SK-N-SH (cell line): ENCODE measurements at regions not wholly inside any gene's neighbourhood (a gene's known extent, or its start where the extent isn't known, plus 50 kb on each side); places are given as distances from the start of the nearest gene placed in this dataset.

Source experiments
- CTCF ChIA-PET: fragments of 300-600, 350-600 bp; formaldehyde crosslinking; extraction: SDS; loops from one replicate; lab custom pipeline; 2021; lab: Yijun Ruan, JAX
- POLR2A ChIA-PET: fragments of 350-600 bp; sonication (Branson Sonifier 250); formaldehyde crosslinking; extraction: SDS; loops from one replicate; lab custom pipeline; 2020; ENCODE audit warnings: antibody characterized with exemption, inconsistent platforms; lab: Yijun Ruan, JAX
- DNase-seq: peaks from one replicate; pipeline ENCODE4 v3.0.0; 2012
- H2AFZ ChIP-seq: fragments of 200-600 bp; sonication (generic); 2 replicates; pipeline ENCODE4 v1.8.1; 2016; ENCODE audit warnings: antibody characterized with exemption, mild to moderate bottlenecking, low read depth
- H3F3A ChIP-seq: fragments of 200-600 bp; sonication (generic); replicated peaks from 2 replicates; pipeline ENCODE3; 2016; ENCODE audit warnings: antibody characterized with exemption, mild to moderate bottlenecking; ENCODE audit not compliant: insufficient read depth
- H3K27ac ChIP-seq, 2 experiments: fragments of 200-500 bp in 1 of 2; fragments of 200-600 bp in 1 of 2; sonication (Bioruptor generic) in 1 of 2; sonication (generic), shearing (Covaris generic) in 1 of 2; 2 replicates each; pipeline versions ENCODE4 v1.5.1 to v1.6.1; 2014 to 2016; ENCODE audit warnings: low read depth in 2 of 2, inconsistent platforms in 1 of 2, low read length in 1 of 2, mild to moderate bottlenecking in 1 of 2, mixed read lengths in 1 of 2
- H3K27me3 ChIP-seq: fragments of 200-600 bp; sonication (generic), shearing (Covaris generic); 2 replicates; pipeline ENCODE4 v1.6.1; 2016; ENCODE audit warnings: mixed run types; ENCODE audit not compliant: insufficient read depth
- H3K36me3 ChIP-seq, 2 experiments: fragments of 200-500 bp in 1 of 2; fragments of 200-600 bp in 1 of 2; sonication (Bioruptor generic) in 1 of 2; sonication (generic) in 1 of 2; replicated peaks in 1 of 2; 2 replicates each; pipeline versions ENCODE3 to v1.5.1; 2014 to 2016; ENCODE audit warnings: low read length in 1 of 2, mild to moderate bottlenecking in 1 of 2; ENCODE audit not compliant: insufficient read depth in 2 of 2, control insufficient read depth in 1 of 2
- H3K4me1 ChIP-seq, 2 experiments: fragments of 200-500 bp in 1 of 2; fragments of 200-600 bp in 1 of 2; sonication (Bioruptor generic) in 1 of 2; sonication (generic), shearing (Covaris generic) in 1 of 2; 2 replicates each; pipeline versions ENCODE4 v1.5.1 to v1.6.1; 2014 to 2016; ENCODE audit warnings: low read depth in 1 of 2, low read length in 1 of 2, mixed run types in 1 of 2; ENCODE audit not compliant: insufficient read depth in 2 of 2, control insufficient read depth in 1 of 2
- H3K4me2 ChIP-seq: fragments of 200-600 bp; sonication (generic), shearing (Covaris generic); 2 replicates; pipeline ENCODE4 v1.6.1; 2017; ENCODE audit warnings: mixed run types
- H3K4me3 ChIP-seq, 2 experiments: fragments of 200-500 bp in 1 of 2; fragments of 200-600 bp in 1 of 2; sonication (Bioruptor generic) in 1 of 2; sonication (generic), shearing (Covaris generic) in 1 of 2; 2 replicates each; pipeline versions ENCODE4 v1.5.1 to v1.8.1; 2014 to 2016; ENCODE audit warnings: low read depth in 2 of 2, inconsistent platforms in 1 of 2, low read length in 1 of 2, mild to moderate bottlenecking in 1 of 2, mixed read lengths in 1 of 2, moderate library complexity in 1 of 2
- H3K79me2 ChIP-seq: fragments of 200-600 bp; sonication (generic); 2 replicates; pipeline ENCODE4 v1.8.1; 2017; ENCODE audit warnings: mild to moderate bottlenecking; ENCODE audit not compliant: insufficient read depth
- H3K9ac ChIP-seq: fragments of 200-600 bp; sonication (generic); 2 replicates; pipeline ENCODE4 v1.6.1; 2017; ENCODE audit warnings: mixed run types
- H3K9me2 ChIP-seq: fragments of 200-600 bp; sonication (generic); 2 replicates; pipeline ENCODE4 v1.6.1; 2017; ENCODE audit warnings: mixed run types
- H3K9me3 ChIP-seq: fragments of 200-600 bp; sonication (generic); 2 replicates; pipeline ENCODE4 v1.6.1; 2017; ENCODE audit warnings: mixed run types, mild to moderate bottlenecking, moderate library complexity
- H4K20me1 ChIP-seq: fragments of 200-600 bp; sonication (generic); 2 replicates; pipeline ENCODE4 v1.6.1; 2017; ENCODE audit warnings: mild to moderate bottlenecking, mixed run types; ENCODE audit not compliant: insufficient read depth
- CHD2 ChIP-seq: fragments of 150-350 bp; IDR thresholded peaks from 2 replicates; pipeline ENCODE4 v1.6.1; 2018; ENCODE audit warnings: low read length; ENCODE audit not compliant: partially characterized antibody
- EP300 ChIP-seq, 2 experiments: IDR thresholded peaks; 2 replicates each; pipeline versions ENCODE4 v1.4.0 to v1.6.1; 2012; ENCODE audit warnings: borderline replicate concordance in 1 of 2, low read depth in 1 of 2, low read length in 1 of 2
- EZH2phosphoT487 ChIP-seq: fragments of 200-600 bp; sonication (generic); IDR thresholded peaks from 2 replicates; pipeline ENCODE4 v1.6.1; 2017; ENCODE audit warnings: low read depth, mixed run types, mild to moderate bottlenecking, antibody characterized with exemption, moderate library complexity, borderline replicate concordance
- FOXJ3 ChIP-seq: sonication (generic); formaldehyde crosslinking; IDR thresholded peaks from 2 replicates; pipeline ENCODE4 v1.5.1; 2020; ENCODE audit warnings: mild to moderate bottlenecking, missing genetic modification reagents
- FOXM1 ChIP-seq: IDR thresholded peaks from 2 replicates; pipeline ENCODE4 v1.4.0; 2012; ENCODE audit warnings: low read depth, mild to moderate bottlenecking
- GABPA ChIP-seq: IDR thresholded peaks from 2 replicates; pipeline ENCODE4 v1.4.0; 2012; ENCODE audit warnings: low read depth, mild to moderate bottlenecking
- GATA2 ChIP-seq: sonication (generic); formaldehyde crosslinking; IDR thresholded peaks from 2 replicates; pipeline ENCODE4 v1.5.0; 2020; ENCODE audit warnings: mild to moderate bottlenecking, missing genetic modification reagents
- MEF2A ChIP-seq: IDR thresholded peaks from 2 replicates; pipeline ENCODE4 v1.4.0; 2012; ENCODE audit warnings: low read depth, borderline replicate concordance
- MXI1 ChIP-seq: IDR thresholded peaks from 2 replicates; pipeline ENCODE4 v1.6.1; 2012; ENCODE audit warnings: mild to moderate bottlenecking, low read depth, low read length, improper control_type of control experiment
- NRF1 ChIP-seq: IDR thresholded peaks from 2 replicates; pipeline ENCODE4 v1.6.1; 2012; ENCODE audit warnings: low read depth, mild to moderate bottlenecking, low read length
- POLR2AphosphoS5 ChIP-seq: IDR thresholded peaks from 2 replicates; pipeline ENCODE4 v1.6.1; 2012; ENCODE audit warnings: low read depth, low read length
- RAD21 ChIP-seq: IDR thresholded peaks from 2 replicates; pipeline ENCODE4 v1.6.1; 2012; ENCODE audit warnings: mild to moderate bottlenecking, low read length
- RXRA ChIP-seq: IDR thresholded peaks from 2 replicates; pipeline ENCODE4 v1.4.0; 2012; ENCODE audit warnings: low read depth, mild to moderate bottlenecking, borderline replicate concordance
- SIN3A ChIP-seq: IDR thresholded peaks from 2 replicates; pipeline ENCODE4 v1.6.1; 2012; ENCODE audit warnings: low read depth, mild to moderate bottlenecking, low read length, moderate library complexity, borderline replicate concordance
- SMC3 ChIP-seq: IDR thresholded peaks from 2 replicates; pipeline ENCODE4 v1.6.1; 2012; ENCODE audit warnings: low read depth, low read length, improper control_type of control experiment
- TAF1 ChIP-seq: IDR thresholded peaks from 2 replicates; pipeline ENCODE4 v1.6.1; 2012; ENCODE audit warnings: low read depth, mild to moderate bottlenecking, low read length, moderate library complexity, borderline replicate concordance
- TCF12 ChIP-seq: IDR thresholded peaks from 2 replicates; pipeline ENCODE4 v1.4.0; 2012
- YY1 ChIP-seq: IDR thresholded peaks from 2 replicates; pipeline ENCODE4 v1.4.0; 2012; ENCODE audit warnings: low read depth, mild to moderate bottlenecking
- WGBS: methylation state at CpG from one replicate; pipeline ENCODE4 v1.1.6; 2017; ENCODE audit warnings: low lambda C conversion rate; 5-methylcytosine and 5-hydroxymethylcytosine counted together
- TF ChIP-seq, protein P1 (sequence below): fragments of 150-350 bp; IDR thresholded peaks from 2 replicates; pipeline ENCODE4 v1.6.1; 2017; ENCODE audit warnings: antibody characterized with exemption, low read length, low read depth, borderline replicate concordance
- TF ChIP-seq, protein P2 (sequence below): IDR thresholded peaks from 2 replicates; pipeline ENCODE4; 2012
- TF ChIP-seq, protein P3 (sequence below): fragments of 200-600 bp; sonication (generic); IDR thresholded peaks from 2 replicates; pipeline ENCODE4 v1.6.1; 2017; ENCODE audit warnings: antibody characterized with exemption, mild to moderate bottlenecking, moderate library complexity
- TF ChIP-seq, protein P4 (sequence below): IDR thresholded peaks from 2 replicates; pipeline ENCODE4 v1.4.0; 2012; ENCODE audit warnings: low read depth, borderline replicate concordance
- TF ChIP-seq, protein P5 (sequence below): fragments of 150-350 bp; IDR thresholded peaks from 2 replicates; pipeline ENCODE4 v1.6.1; 2016; ENCODE audit warnings: mild to moderate bottlenecking, low read depth, low read length

DNA sequence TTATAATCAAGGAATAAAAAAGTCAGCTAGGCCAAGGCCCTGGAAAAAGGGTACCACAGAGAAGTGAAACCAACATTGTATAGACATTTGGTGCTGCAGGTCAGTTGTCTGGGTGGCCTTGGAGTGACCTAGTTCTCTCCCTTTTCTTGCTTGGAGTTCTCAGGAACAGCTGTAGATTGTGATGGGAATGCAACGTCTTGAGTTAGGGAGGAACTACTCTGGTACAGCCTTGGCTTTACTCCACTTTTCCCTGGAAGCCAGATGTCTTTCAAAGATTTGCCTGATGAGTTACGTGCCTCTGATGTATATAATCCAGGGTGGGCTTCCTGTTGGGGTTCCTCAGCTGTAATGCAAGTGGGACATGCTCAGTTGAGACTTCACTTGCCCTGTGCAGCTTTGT lies 694.7 kb downstream of the HTR1B start:
- ChIA-PET CTCF (no interaction called here), POLR2A (no interaction called here)
- H4K20me1 ChIP-seq, result no peaks in the 10 kb centered on the region
- no peak overlapping the region for H3K4me2 ChIP-seq
- DNase-seq, result no peak
- WGBS, result 0% methylated on average over 2 of the region's 2 CpGs
- no peaks in the 10 kb centered on the region for H3K36me3 ChIP-seq
- H3F3A ChIP-seq, result no peaks in the 10 kb centered on the region
- H3K27me3 ChIP-seq, result no peaks in the 10 kb centered on the region
- H3K9ac ChIP-seq, result no peak overlapping the region
- no peaks in the 10 kb centered on the region for H3K9me2 ChIP-seq
- no peaks in the 10 kb centered on the region for H3K4me1 ChIP-seq
- no peak for TF ChIP-seq CHD2
- no peak for TF ChIP-seq RAD21
- TF ChIP-seq EP300 (IDR thresholded peaks at IDR 0.05; ENCODE audit: borderline replicate concordance in 1 of 2, low read depth in 1 of 2, low read length in 1 of 2), result no peak
- TF ChIP-seq, protein P1, sequence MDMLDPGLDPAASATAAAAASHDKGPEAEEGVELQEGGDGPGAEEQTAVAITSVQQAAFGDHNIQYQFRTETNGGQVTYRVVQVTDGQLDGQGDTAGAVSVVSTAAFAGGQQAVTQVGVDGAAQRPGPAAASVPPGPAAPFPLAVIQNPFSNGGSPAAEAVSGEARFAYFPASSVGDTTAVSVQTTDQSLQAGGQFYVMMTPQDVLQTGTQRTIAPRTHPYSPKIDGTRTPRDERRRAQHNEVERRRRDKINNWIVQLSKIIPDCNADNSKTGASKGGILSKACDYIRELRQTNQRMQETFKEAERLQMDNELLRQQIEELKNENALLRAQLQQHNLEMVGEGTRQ, result no peak
- no peak for TF ChIP-seq NRF1
- TF ChIP-seq POLR2AphosphoS5, result no peak
- no peak for TF ChIP-seq MXI1
- no peak for TF ChIP-seq YY1
- no peak for TF ChIP-seq FOXM1
- TF ChIP-seq SMC3, result no peak
- TF ChIP-seq TAF1, result no peak
- no peak for TF ChIP-seq MEF2A
- no peak for TF ChIP-seq SIN3A
- TF ChIP-seq GABPA, result no peak
- TF ChIP-seq, all 33 proteins: peak for 0
- no peaks in the 10 kb centered on the region for H3K9me3 ChIP-seq
- no peak overlapping the region for H3K27ac ChIP-seq
- no peak overlapping the region for H2AFZ ChIP-seq
- H3K79me2 ChIP-seq, result no peaks in the 10 kb centered on the region
- H3K4me3 ChIP-seq, result no peak overlapping the region

DNA sequence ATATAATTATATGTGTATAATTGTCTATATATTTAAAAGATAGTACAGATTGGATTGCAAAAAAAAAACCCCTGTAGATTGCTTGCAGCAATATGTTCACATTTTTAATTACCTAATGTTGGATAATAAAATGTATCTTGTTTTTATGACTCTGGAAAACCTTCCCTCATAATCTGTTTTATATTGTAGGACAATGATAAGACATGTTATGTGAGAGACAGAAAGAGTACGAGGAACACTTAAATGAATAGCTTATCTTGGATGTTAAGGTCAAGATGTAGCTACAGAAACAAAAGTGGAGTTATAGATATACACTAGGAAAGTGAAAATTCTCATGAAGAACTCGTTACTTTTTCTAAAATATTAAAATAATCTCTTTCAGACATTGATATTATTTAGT lies 691.6 kb upstream of the IMPG1 start:
- DNase-seq, result no peak
- no peaks in the 10 kb centered on the region for H3K27me3 ChIP-seq
- H3K79me2 ChIP-seq, result no peaks in the 10 kb centered on the region
- H3K9ac ChIP-seq, result no peak overlapping the region
- no peaks in the 10 kb centered on the region for H3K36me3 ChIP-seq
- no peaks in the 10 kb centered on the region for H3F3A ChIP-seq
- H3K9me3 ChIP-seq, result no peaks in the 10 kb centered on the region
- H3K4me3 ChIP-seq, result no peak overlapping the region
- H3K9me2 ChIP-seq, result no peaks in the 10 kb centered on the region
- POLR2A ChIA-PET, result no interaction called here
- 0% methylated on average over 2 of the region's 2 CpGs for WGBS
- no peak overlapping the region for H3K27ac ChIP-seq
- TF ChIP-seq FOXJ3 (CRISPR knock-in tag) (no peak), POLR2AphosphoS5 (no peak), EP300 (IDR thresholded peaks at IDR 0.05; ENCODE audit: borderline replicate concordance in 1 of 2, low read depth in 1 of 2, low read length in 1 of 2) (no peak), RXRA (no peak), SIN3A (no peak), GATA2 (no peak), SMC3 (no peak), TCF12 (no peak), EZH2phosphoT487 (no peak), CHD2 (no peak)
- TF ChIP-seq, protein P2, sequence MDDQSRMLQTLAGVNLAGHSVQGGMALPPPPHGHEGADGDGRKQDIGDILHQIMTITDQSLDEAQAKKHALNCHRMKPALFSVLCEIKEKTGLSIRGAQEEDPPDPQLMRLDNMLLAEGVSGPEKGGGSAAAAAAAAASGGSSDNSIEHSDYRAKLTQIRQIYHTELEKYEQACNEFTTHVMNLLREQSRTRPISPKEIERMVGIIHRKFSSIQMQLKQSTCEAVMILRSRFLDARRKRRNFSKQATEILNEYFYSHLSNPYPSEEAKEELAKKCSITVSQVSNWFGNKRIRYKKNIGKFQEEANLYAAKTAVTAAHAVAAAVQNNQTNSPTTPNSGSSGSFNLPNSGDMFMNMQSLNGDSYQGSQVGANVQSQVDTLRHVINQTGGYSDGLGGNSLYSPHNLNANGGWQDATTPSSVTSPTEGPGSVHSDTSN, result no peak
- TF ChIP-seq, protein P3, sequence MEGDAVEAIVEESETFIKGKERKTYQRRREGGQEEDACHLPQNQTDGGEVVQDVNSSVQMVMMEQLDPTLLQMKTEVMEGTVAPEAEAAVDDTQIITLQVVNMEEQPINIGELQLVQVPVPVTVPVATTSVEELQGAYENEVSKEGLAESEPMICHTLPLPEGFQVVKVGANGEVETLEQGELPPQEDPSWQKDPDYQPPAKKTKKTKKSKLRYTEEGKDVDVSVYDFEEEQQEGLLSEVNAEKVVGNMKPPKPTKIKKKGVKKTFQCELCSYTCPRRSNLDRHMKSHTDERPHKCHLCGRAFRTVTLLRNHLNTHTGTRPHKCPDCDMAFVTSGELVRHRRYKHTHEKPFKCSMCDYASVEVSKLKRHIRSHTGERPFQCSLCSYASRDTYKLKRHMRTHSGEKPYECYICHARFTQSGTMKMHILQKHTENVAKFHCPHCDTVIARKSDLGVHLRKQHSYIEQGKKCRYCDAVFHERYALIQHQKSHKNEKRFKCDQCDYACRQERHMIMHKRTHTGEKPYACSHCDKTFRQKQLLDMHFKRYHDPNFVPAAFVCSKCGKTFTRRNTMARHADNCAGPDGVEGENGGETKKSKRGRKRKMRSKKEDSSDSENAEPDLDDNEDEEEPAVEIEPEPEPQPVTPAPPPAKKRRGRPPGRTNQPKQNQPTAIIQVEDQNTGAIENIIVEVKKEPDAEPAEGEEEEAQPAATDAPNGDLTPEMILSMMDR, result no peak
- TF ChIP-seq, protein P4, sequence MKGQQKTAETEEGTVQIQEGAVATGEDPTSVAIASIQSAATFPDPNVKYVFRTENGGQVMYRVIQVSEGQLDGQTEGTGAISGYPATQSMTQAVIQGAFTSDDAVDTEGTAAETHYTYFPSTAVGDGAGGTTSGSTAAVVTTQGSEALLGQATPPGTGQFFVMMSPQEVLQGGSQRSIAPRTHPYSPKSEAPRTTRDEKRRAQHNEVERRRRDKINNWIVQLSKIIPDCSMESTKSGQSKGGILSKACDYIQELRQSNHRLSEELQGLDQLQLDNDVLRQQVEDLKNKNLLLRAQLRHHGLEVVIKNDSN, result no peak
- TF ChIP-seq, protein P5, sequence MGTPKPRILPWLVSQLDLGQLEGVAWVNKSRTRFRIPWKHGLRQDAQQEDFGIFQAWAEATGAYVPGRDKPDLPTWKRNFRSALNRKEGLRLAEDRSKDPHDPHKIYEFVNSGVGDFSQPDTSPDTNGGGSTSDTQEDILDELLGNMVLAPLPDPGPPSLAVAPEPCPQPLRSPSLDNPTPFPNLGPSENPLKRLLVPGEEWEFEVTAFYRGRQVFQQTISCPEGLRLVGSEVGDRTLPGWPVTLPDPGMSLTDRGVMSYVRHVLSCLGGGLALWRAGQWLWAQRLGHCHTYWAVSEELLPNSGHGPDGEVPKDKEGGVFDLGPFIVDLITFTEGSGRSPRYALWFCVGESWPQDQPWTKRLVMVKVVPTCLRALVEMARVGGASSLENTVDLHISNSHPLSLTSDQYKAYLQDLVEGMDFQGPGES, result no peak
- TF ChIP-seq, all 33 proteins: peak for 0
- H3K4me2 ChIP-seq, result no peak overlapping the region
- no peak overlapping the region for H2AFZ ChIP-seq
- H3K4me1 ChIP-seq, result no peaks in the 10 kb centered on the region
- H4K20me1 ChIP-seq, result no peaks in the 10 kb centered on the region
- CTCF ChIA-PET, result interaction anchor here (0.6 kb wide), 1 partner anchor 12 kb away, joined by 3 read pairs; no protein-coding TSS in a partner anchor
